IPS-20b (cell line): ENCODE measurements at regions not wholly inside any gene's neighbourhood (a gene's known extent, or its start where the extent isn't known, plus 50 kb on each side); places are given as distances from the start of the nearest gene placed in this dataset.

Source experiments
- H3K27ac ChIP-seq: one replicate; pipeline ENCODE4 v1.5.1; 2013; ENCODE audit warnings: low read length
- H3K27me3 ChIP-seq: 2 replicates; pipeline ENCODE4 v1.6.1; 2013; ENCODE audit warnings: mild to moderate bottlenecking, low read length, inconsistent platforms; ENCODE audit not compliant: insufficient read depth
- H3K36me3 ChIP-seq: 2 replicates; pipeline ENCODE4 v1.6.1; 2013; ENCODE audit warnings: low read depth, mild to moderate bottlenecking, inconsistent platforms, low read length, moderate library complexity; ENCODE audit not compliant: insufficient read depth
- H3K4me1 ChIP-seq: 2 replicates; pipeline ENCODE4 v1.6.1; 2013; ENCODE audit warnings: mild to moderate bottlenecking, control low read depth, inconsistent platforms, low read length, moderate library complexity; ENCODE audit not compliant: insufficient read depth
- H3K4me3 ChIP-seq: 2 replicates; pipeline ENCODE4 v1.5.1; 2013; ENCODE audit warnings: mild to moderate bottlenecking, low read length, inconsistent platforms
- H3K9ac ChIP-seq: 2 replicates; pipeline ENCODE4 v1.6.1; 2013; ENCODE audit warnings: low read depth, mild to moderate bottlenecking, inconsistent platforms, low read length, moderate library complexity
- H3K9me3 ChIP-seq: 2 replicates; pipeline ENCODE4 v1.6.1; 2013; ENCODE audit warnings: mild to moderate bottlenecking, low read depth, low read length, inconsistent platforms; ENCODE audit not compliant: insufficient read depth

DNA sequence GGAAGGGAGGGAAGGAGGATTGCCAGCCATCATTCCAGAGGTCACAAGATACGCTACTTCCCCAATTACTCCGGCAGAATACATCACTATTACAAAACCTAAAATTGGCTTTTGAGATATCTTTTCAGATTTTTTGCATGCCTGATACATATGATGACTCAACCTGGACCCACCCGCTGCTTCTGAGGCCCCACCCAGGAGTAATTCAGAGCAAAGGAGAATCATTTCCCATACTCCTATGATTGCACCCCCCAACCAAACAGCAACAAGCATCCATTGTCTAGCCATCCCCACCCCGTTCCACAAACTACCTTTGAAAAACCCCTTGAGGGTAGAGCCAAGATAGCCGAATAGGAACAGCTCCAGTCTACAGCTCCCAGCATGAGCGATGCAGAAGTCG lies 163.5 kb upstream of the GJE1 start:
- Histone ChIP-seq H3K9ac (no peak overlapping the region), H3K27me3 (no peaks in the 10 kb centered on the region), H3K4me1 (no peaks in the 10 kb centered on the region), H3K27ac (no peak overlapping the region), H3K4me3 (no peak overlapping the region), H3K9me3 (no peaks in the 10 kb centered on the region; the same call in 1 of the 2 replicates), H3K36me3 (no peaks in the 10 kb centered on the region)

DNA sequence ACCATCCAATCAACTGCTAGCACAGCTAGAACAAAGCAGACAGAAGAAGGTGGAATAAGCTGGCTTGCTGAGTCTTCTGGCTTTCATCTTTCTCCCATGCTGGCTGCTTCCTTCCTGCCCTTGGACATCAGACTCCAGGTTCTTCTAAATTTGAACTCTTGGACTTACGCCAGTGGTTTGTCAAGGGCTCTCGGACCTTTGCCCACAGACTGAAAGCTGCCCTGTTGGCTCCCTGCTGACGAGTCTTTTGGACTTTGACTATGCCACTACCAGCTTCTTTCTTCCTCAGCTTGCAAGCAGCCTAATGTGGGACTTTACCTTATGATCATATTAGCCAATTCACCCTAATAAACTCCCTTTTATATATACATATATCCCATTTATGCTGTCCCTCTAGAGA lies 164.1 kb upstream of the GJE1 start:
- Histone ChIP-seq H3K9me3 (no peaks in the 10 kb centered on the region; the same call in 1 of the 2 replicates), H3K27me3 (no peaks in the 10 kb centered on the region), H3K36me3 (no peaks in the 10 kb centered on the region), H3K4me1 (no peaks in the 10 kb centered on the region), H3K27ac (no peak overlapping the region), H3K9ac (no peak overlapping the region), H3K4me3 (no peak overlapping the region)

DNA sequence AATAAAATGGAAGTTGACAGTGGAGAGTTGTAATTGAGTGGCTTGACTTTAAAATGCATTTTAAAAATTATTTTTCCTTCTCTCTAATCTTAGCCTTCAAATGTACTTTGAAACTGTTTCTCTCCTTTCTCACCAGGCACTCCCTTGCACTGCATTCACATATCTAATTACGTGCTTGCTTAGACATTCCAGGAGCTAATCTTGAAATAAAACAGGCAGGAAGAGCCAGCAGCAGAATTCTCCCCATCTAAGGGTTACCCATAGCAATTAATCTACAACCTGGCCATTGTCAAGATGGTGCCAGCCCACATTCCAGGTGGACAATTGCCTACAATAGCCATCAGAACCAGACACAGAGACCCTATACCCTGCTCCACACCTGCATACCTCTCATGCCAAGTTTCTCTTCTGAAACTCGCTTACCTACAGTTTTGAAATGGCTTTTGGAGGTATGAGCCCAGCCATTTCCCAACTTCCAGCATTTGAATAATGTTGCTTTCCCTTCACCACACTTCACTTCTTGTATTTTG lies 167.6 kb upstream of the GJE1 start:
- Histone ChIP-seq H3K4me3 (no peak overlapping the region), H3K9ac (no peak overlapping the region), H3K27ac (no peak overlapping the region), H3K36me3 (no peaks in the 10 kb centered on the region), H3K9me3 (no peaks in the 10 kb centered on the region; the same call in 1 of the 2 replicates), H3K4me1 (no peaks in the 10 kb centered on the region), H3K27me3 (no peaks in the 10 kb centered on the region)

DNA sequence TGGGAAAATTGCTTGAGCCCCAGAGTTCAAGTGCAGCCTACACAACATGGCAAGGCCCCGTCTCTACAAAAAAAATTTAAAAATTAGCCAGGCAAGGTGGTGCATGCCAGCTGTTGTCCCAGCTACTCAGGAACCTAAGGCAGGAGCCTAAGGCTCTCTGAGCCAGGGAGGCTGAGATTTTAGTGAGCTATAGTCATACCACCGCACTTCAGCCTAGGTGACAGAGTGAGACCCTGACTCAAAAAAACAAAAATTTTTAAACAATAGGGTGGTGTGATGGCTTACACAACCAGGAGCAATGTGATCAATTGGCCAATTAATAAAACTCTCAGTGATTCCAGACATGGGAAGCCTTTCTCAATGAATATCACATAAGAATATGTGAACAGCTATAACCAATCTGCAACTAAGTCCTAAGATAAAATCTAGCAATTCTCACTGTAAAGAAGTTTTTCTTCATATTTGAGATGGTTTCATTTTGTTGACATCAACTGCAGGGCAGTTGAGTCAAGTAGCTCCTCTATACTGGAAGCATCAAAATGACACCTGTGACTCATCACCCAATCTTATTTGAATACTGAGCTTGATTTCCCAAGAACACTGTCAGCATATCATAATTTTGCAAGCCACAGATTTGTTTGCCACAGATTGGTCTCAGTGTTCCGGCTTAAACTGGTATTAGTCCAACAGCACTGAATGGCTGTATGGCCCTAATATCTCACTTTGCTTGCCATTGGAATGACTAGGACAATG lies 169.0 kb upstream of the GJE1 start:
- H3K4me1 ChIP-seq, result no peaks in the 10 kb centered on the region
- H3K27me3 ChIP-seq, result no peaks in the 10 kb centered on the region
- no peak overlapping the region for H3K4me3 ChIP-seq
- no peaks in the 10 kb centered on the region for H3K36me3 ChIP-seq
- no peak overlapping the region for H3K27ac ChIP-seq
- H3K9me3 ChIP-seq, result no peaks in the 10 kb centered on the region; the same call in 1 of the 2 replicates
- H3K9ac ChIP-seq, result no peak overlapping the region

DNA sequence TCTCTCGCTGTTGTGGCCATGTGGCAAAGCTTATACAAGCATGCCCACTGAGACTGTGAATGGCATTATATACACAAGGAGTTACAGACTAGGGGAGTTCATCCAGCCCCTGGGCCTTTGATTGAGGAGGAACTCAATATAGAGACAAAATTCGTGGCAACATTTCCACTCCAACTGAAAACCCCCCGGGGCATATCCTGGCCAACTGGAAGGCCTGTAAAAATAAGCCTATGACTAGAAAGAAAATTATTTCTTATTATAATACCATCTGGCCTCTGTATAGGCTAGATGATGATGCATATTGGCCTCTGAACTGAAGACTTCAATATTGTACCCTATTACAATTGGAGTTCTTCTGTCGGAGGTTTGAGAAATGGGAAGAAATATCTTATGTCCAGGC lies 175.5 kb upstream of the GJE1 start:
- H3K36me3 ChIP-seq, result peaks cover 5% of the 10 kb centered on the region; the same call in 1 of the 2 replicates
- no peaks in the 10 kb centered on the region for H3K27me3 ChIP-seq
- peaks cover 9% of the 10 kb centered on the region for H3K4me1 ChIP-seq
- no peak overlapping the region for H3K9ac ChIP-seq
- H3K9me3 ChIP-seq, result peaks cover 19% of the 10 kb centered on the region
- H3K4me3 ChIP-seq, result no peak overlapping the region
- H3K27ac ChIP-seq, result no peak overlapping the region

DNA sequence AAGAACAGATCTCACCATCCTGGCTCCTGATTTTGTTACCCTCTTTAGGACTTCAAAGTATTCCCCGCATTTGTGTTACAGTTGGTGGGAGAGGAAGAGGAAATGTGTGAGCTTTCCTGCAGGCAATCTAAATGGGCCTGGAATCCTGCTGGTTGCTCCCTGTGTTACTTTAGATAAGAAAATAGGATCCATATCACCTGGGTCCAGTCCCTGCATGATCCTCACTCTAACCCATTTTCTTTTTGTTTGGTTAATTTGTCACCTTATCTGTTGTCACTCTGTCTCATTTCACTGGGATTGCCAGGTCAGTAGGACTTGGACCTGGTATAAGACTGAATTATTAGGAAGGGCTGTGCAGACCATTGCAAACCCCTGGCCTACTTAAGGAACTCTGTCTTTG lies 175.9 kb upstream of the GJE1 start:
- Histone ChIP-seq H3K9me3 (peaks cover 19% of the 10 kb centered on the region), H3K4me3 (no peak overlapping the region), H3K9ac (no peak overlapping the region), H3K27me3 (no peaks in the 10 kb centered on the region), H3K27ac (no peak overlapping the region), H3K36me3 (peaks cover 5% of the 10 kb centered on the region; the same call in 1 of the 2 replicates), H3K4me1 (peaks cover 9% of the 10 kb centered on the region)

DNA sequence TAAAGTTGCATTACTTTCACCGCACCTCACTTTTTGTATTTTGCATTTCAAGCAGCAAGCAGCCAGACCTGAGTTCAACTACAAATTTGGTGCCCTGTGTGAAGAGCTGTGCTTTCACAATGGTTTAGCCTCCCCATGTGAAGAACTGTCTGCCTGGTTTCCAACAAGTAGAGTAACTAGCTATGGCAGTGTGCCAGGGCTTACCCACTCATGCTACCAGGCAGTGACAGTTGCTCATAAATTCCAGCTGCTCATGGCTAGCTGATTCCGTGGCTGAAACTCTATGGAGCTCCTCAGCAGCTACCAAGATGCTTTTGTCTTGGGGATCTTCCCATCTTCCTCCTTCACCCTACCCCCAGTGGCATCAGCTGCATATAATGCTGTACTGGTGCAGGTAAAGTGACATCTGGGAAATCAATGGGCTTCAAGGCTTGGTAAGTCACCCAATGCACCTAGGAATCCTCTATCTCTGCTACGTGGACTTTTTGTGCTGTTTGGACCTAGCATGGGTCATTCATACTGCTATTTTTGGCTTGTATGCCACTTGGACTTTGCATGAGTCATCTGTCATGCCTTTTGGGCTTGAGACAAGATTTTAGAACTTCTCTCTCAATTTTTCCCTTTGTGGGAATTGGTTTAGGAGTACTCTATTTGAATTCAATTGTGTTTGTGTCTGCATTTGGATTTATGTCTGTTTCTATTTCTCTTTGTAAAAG lies 176.5 kb upstream of the GJE1 start:
- peaks cover 9% of the 10 kb centered on the region for H3K4me1 ChIP-seq
- H3K9me3 ChIP-seq, result peaks cover 19% of the 10 kb centered on the region
- peak overlapping the region; percentile 37 for H3K27ac ChIP-seq
- H3K4me3 ChIP-seq, result no peak overlapping the region
- no peaks in the 10 kb centered on the region for H3K27me3 ChIP-seq
- peaks cover 5% of the 10 kb centered on the region; the same call in 1 of the 2 replicates for H3K36me3 ChIP-seq
- H3K9ac ChIP-seq, result no peak overlapping the region

DNA sequence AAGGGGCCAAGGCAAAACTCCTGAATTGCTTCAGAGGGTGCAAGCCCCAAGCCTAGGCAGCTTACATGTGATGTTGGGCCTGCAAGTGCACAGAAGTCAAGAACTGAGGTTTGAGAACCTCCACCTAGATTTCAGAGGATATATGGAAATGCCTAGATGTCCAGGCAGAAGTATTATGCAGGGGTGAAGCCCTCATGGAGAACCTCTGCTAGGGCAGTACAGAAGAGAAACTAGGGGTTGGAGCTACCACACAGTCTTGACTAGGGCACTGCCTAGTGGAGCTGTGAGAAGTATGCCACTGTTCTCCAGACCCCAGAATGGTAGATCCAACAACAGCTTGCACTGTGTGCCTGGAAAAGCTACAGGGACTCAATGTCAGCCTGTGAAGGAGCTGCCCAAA lies 179.7 kb upstream of the GJE1 start:
- Histone ChIP-seq H3K9ac (no peak overlapping the region), H3K4me3 (no peak overlapping the region)

DNA sequence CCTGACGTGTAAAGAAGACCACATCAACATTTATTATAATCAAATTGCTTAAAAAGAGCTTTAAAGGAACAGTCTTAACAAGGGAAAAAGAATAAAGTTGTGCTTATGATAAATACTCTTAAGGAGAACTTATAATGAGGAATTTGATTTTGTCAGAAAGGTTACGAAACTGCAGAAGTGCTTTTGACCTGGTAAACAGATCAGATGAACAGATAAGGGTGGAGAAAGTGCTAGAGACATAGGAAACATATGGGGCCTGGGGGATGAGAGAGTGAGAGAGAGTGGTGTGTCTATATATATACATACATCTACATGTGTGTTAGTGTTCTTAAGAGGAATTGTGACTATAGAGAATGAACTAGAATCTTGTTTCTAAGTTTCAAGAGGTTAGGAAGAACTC lies 186.2 kb upstream of the GJE1 start:
- Histone ChIP-seq H3K4me3 (no peak overlapping the region), H3K27ac (no peak overlapping the region), H3K9ac (no peak overlapping the region), H3K27me3 (no peaks in the 10 kb centered on the region), H3K4me1 (no peaks in the 10 kb centered on the region), H3K36me3 (no peaks in the 10 kb centered on the region), H3K9me3 (no peaks in the 10 kb centered on the region)

More for the DNA sequence above, 179.7 kb upstream of the GJE1 start:
- H3K27ac ChIP-seq, result no peak overlapping the region
- peaks cover 9% of the 10 kb centered on the region for H3K4me1 ChIP-seq
- peaks cover 19% of the 10 kb centered on the region for H3K9me3 ChIP-seq
- peaks cover 5% of the 10 kb centered on the region; the same call in 1 of the 2 replicates for H3K36me3 ChIP-seq
- H3K27me3 ChIP-seq, result no peaks in the 10 kb centered on the region

DNA sequence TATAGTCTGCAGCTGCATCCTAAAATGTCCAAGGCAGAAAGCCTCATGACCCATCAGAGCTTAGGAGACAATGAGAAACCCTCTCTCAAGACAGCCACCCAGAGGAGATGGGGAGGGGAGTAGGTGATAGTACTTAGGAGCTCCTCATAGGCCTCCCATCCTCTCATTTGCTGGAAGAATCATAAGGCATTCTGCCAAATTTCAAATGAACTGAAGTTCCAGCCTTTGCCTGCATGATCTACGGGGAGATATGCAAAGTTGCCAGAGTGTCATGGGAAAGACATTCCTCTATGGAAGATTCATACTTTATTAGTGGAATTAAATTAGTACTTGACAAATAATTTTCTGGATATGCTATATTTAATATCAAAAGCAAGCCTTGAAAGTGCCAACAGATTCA lies 194.1 kb upstream of the GJE1 start:
- H3K9ac ChIP-seq, result no peak overlapping the region
- H3K27ac ChIP-seq, result no peak overlapping the region
- no peaks in the 10 kb centered on the region for H3K4me1 ChIP-seq
- no peak overlapping the region for H3K4me3 ChIP-seq
- no peaks in the 10 kb centered on the region for H3K36me3 ChIP-seq
- H3K27me3 ChIP-seq, result no peaks in the 10 kb centered on the region
- H3K9me3 ChIP-seq, result no peaks in the 10 kb centered on the region

DNA sequence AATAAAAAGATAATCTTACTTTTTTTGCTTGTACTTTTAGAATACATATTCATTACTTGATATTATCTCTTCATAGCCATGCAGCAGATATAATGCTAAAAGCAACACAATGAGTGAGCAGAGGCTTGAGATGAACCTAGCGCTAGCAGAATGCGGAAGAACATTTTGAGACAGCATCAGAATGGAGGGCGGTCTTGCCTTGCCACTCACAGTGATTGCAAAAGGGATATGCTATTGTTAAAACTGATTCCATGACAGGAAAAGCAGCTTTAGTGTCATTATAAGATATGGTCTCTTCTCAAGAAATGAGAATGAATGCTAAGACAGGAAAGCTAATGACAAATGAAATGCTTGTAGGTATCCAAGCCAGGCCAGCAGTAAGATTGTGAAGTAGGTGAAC lies 200.0 kb upstream of the GJE1 start:
- no peak overlapping the region for H3K27ac ChIP-seq
- H3K4me3 ChIP-seq, result no peak overlapping the region
- no peaks in the 10 kb centered on the region for H3K4me1 ChIP-seq
- no peak overlapping the region for H3K9ac ChIP-seq
- no peaks in the 10 kb centered on the region for H3K36me3 ChIP-seq
- H3K9me3 ChIP-seq, result no peaks in the 10 kb centered on the region
- H3K27me3 ChIP-seq, result no peaks in the 10 kb centered on the region
